HG02884 (cell line): ENCODE measurements at regions not wholly inside any gene's neighbourhood (a gene's known extent, or its start where the extent isn't known, plus 50 kb on each side); places are given as distances from the start of the nearest gene placed in this dataset.
"Not testable (repeated sequence)": the region's sequence is repeated elsewhere in the genome, so short reads cannot be mapped to it uniquely, and the experiment has no call there.

ENCODE experiments used
- ATAC-seq: cut with Tn5 transposase; IDR thresholded peaks from one replicate; pipeline ENCODE4 v1.9.1; 2021; ENCODE audit warnings: mild to moderate bottlenecking, moderate library complexity; ENCODE audit not compliant: unreplicated experiment

DNA sequence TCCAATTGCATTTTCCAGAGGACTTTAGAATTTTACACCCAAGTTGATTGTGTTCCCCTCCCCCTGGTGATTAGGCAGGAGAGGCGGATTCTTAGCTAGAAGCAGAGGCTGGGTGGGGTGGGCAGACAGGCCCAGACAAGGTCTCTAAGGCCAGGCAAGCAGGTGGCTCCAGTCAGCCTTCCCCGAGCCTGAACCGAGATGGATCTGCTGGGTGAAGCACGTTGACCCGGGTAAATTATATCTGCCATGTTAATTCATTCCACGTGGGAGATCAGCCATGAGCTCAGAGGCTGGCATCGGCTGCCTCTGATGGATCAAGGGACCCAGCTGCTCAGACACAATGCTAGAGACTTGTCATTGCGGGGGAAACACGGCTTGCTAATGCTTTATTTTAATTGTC is 159.5 kb upstream of the MAFB start:
- ATAC-seq, result no peak

DNA sequence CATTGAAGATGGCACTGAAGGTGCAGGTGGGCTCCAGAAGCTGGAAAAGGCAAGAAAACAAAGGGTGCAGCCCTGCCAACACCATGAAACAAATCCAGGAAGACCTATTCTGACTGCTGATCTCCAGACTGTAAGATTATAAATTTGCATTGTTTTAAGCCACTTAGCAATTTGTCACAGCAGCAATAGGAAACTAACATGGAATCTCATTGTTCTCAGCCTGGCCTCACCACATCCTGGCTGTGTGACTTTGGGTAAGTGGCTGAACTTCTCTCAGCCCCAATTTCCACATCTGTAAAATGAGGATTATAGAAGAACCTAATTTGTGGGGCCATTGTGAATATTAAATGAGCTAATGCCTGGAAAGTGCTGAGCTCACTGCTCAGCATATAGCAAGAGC is 160.4 kb upstream of the MAFB start:
- no peak for ATAC-seq

DNA sequence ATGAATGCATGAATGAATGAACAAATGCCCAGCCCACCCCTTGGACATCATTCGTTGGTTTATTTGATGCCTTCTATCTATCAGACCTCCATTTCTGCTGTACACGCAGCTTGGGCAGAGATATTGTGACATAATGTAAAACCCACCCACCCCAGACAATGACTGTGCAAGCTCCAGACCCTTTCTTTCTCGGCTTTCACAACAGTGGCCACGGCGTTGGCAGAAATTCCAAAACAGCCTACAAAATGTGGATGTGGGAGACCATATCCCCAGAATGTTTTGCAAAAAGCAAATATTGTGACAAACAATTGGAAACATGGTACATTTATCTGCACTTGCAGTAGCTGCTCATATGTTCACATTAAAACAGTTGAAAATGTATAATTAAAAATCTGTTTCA is 162.0 kb upstream of the MAFB start:
- no peak for ATAC-seq

GRCh38 chr20:40855269-40855668 is 166.2 kb upstream of the MAFB start:
- no peak for ATAC-seq

GRCh38 chr20:40856653-40857052 is 167.6 kb upstream of the MAFB start:
- ATAC-seq, result no peak

DNA sequence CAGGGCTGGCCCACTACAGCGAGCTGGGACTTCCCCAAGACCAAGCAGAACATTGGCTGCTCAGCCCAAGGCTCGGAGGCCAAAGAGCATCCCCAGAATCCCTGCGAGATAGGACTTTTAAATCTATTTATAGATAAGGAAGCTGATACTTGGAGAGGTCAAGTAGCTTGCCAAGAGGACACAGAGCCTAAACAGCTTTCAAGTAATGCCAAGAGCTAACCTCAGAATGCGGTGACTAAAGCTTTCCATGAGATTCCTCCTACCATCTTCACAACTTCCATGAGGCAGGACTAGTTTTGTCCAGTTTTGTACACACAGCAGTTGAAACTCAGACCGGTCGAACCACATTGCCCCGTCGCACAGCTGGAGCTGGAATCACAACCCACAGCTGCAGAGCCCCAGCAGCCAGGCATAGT is 168.1 kb upstream of the TOP1 start:
- no peak for ATAC-seq

- ATAC-seq, result no peak
Observed at GRCh38 chr20:40861427-40862008, 167.1 kb upstream of the TOP1 start.

DNA sequence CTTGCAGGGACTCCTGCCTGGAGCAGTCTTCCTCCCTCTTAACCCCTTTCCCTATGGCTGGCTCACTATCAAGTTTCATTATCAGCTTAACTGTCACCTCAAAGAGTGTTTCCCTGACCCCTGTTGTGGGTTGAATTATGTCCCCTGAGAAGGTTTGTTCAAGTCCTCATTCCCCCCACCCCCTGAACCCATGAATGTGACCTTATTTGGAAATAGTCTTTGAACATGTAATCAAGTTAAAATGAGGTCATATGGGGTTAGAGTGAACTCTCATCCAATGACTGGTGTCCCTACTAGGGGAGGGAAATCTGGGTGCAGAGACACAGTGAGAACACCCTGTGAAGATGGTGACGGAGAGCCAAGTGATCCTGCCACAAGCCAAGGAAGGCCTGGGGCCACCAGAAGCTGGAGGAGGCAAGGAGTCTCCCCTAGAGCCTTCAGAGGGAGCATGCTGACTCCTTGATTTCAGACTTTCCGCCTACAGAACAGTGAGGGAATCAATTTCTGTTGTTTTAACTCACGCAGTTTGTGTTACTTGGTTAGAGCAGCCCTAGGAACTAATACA is 165.2 kb upstream of the TOP1 start:
- no peak for ATAC-seq

GRCh38 chr20:40864470-40864869 is 164.2 kb upstream of the TOP1 start:
- no peak for ATAC-seq

DNA sequence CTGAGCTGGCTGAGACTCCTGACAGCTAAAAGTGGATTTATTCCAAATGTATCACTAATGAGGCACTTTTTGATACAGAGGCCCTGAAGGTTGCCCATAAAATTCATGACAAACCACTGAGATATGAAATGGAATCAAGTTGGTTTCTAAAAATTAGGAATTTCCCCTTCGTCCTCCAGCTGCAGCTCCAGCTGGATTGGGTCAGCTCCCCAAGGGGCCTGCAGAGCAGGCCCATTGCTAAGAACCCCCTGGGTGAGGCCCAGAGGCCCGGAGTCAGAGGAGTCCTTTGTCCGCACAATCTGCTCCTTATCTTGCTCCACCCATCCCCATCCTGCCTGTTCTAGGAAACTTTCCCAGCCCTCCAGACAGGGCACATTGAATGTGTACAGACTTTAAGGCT is 163.5 kb upstream of the TOP1 start:
- no peak for ATAC-seq

GRCh38 chr20:40866056-40866455 is 162.6 kb upstream of the TOP1 start:
- no peak for ATAC-seq

DNA sequence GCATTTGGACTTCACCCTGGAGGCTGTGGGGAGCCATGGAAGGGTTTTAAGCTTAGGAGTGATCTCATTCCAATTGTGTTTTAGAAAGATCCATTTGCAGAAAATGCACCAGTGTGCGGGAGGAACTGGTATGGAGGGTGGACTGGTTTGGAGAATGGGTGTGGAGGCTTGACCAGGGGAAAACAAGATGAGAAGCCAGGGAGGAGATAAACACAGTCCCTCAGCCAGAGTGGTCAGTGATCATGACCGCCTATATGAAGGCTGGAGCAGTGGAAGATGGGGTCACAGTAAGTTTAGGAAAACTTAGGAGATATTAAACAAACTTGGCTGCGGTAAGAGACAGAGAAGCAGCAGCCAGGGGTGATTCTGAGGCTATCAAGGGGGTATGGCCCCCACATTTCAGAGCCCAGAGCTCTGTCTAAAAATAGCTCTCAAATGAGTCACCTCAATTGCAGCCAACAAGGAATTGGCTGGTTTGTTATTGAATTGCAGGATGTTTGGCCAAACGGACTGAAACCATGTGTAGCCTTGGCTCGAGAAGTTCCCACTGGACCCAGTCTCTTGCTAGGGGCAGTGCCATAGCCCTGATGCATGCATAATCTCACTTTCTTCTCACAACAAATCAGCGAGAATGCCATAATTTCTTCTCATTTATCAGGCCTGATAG is 159.9 kb upstream of the TOP1 start:
- no peak for ATAC-seq

GRCh38 chr20:40869218-40870147 is 159.1 kb upstream of the TOP1 start:
- no peak for ATAC-seq

DNA sequence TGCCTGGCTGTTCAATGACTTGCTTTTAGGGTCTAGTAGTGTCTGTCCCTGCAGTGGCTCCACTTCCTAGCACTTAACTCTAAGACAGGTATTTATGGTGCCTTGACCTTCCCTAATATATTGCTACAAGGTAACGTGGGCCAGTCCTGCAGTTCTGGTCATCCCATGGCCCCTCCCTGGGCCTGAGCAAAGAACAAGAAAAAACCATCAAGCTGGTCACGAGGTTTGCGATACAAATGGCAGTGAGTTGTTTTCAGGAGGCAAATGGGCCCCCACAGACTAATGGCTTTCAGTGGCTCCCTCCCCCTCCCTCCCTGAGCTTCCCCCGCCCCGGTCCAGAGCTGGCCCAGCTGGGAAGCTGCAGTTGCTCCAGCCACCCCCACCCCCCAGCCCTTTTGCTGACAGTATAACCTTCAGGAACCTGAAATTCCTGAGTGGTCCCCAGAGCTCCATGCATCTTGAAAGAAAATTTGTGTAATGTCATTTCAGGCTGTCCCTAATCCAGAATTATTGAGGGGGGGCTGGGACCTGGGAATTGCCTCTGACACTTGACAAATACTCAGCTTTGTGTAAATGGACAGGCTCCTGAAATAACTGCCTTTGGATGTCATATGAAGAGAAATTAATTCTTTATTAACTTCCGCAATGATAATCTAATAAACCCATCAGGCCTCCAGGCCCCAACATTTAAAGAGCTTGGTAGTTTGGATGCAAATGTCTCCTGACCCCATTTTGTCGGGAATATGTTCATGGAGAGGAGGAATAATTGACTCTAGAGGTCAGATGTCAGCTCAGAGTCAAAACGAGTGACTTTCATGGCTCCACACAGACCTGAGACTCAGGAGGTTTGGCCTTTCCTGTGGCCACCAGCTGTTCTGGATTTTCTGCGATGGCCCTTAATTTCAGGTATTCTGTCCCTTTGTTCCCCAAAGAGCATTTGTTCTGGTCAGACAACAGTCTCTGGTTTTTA is 153.2 kb upstream of the TOP1 start:
- no peak for ATAC-seq

GRCh38 chr20:40878099-40878498 is 150.5 kb upstream of the TOP1 start:
- ATAC-seq, result not testable (repeated sequence)

DNA sequence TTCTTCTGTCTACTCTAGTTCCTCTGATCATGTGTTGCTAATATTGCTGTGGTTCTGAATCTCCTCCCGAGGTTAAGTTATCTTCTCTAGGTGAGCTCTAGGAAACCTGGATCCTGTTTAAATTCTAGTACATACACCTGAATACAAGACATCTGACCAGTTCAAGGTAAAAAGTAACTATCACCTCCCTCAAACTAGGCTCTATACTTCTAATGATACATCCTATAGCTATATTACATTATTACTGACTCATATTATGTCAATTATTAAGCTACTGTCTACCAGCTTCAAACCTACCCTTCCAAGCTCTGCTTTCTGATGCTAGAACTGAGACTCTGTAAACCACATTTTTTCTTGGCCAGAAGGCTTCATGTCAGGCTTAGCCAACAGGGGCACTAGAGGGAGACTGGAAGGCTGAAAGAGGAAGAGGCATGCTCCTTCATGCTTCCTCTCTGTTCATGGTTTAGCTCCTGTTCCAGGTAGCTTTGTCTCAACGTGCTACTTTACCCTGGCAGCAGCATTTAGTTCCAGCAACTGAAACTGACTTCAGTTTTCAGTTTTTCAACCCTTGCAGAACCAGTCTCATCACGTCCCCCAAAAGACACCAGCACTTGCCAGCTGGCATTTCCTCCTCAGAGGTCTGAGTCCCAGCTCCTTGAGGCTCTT is 148.4 kb upstream of the TOP1 start:
- no peak for ATAC-seq

GRCh38 chr20:40880729-40881109 is 147.9 kb upstream of the TOP1 start:
- no peak for ATAC-seq

- no peak for ATAC-seq
Observed at GRCh38 chr20:40882152-40882551, 146.5 kb upstream of the TOP1 start.

DNA sequence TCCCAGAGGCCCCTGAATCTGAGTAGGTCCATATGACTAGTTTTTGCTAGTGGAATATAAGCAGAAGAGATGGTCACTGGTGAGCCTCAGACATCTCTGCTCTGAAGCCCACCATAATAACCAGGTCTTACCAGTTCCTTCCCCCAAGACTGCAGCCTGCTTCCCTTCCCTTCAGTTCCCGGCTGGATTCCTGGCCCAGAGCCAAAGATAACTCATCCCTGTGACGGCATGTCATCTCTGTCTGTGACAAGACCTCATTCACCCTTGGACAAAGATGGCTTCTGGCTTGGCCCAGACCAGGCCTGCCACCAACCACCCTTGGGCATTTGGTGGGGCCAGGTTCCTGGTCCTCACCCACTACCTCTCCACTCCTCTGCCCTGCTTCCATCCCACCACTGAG is 145.5 kb upstream of the TOP1 start:
- no peak for ATAC-seq

DNA sequence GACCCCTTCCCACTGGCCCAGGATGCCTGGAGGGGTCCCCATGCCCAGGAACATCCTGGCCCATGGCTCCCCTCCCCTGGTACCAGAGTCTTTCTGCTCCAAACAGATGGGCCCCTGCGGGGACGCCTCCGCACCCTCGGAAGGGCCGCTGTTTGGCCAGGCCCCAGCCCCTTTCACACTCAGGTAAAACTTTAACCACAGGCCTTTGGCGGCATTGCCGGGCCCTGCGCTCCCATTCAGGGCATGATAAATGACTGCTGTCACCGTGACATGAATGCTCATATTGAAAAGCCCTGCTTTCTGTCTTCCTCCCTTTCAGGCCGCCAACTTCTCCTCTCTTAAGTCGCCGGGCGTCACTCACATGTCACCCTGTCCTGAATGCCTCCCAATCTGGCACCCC is 141.5 kb upstream of the TOP1 start:
- no peak for ATAC-seq
